ENCODE measurements at regions not wholly inside any gene's neighbourhood (a gene's known extent, or its start where the extent isn't known, plus 50 kb on each side); places are given as distances from the start of the nearest gene placed in this dataset.

DNA sequence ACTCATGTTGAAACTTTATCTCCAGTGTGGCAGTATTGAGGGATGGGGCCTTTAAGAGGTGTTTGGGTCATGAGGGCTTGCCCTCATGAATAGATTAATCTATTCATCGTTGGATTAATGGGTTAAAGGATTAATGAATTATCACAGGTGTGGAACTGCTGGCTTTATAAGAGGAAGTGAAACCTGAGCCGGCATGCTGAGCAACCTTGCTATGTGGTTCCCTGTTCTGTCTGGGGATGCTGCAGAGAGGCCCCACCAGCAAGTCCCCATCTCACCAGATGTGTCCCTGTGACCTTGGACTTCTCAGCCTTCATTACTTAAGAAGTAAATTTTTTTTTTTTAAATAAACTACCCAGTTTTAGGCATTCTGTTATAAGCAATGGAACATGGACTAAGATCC lies 109.6 kb downstream of the DYRK2 start:
- DNase-seq (ENCODE audit: low spot score) (no peak), ATAC-seq (no peak), FAIRE-seq (no peak)
- Histone ChIP-seq H3K79me2 (ENCODE audit: insufficient read depth, low read length) (no peaks in the 10 kb centered on the region), H3K9ac (ENCODE audit: insufficient read depth, low read depth, low read length) (no peak overlapping the region), H3K4me2 (ENCODE audit: low read depth, low read length) (no peak overlapping the region), H3K9me3 (ENCODE audit: low read length) (no peaks in the 10 kb centered on the region), H4K20me1 (ENCODE audit: insufficient read depth, low read length) (no peaks in the 10 kb centered on the region), H3K27ac (ENCODE audit: extremely low read length, insufficient read depth, low read length) (no peak overlapping the region), H3K36me3 (replicated peaks in 1 of 2; ENCODE audit: control insufficient read depth in 1 of 2, insufficient read depth in 2 of 2, low read length in 2 of 2) (no peaks in the 10 kb centered on the region), H2AFZ (ENCODE audit: low read length) (no peak overlapping the region), H3K4me1 (ENCODE audit: insufficient read depth, low read length) (no peaks in the 10 kb centered on the region), H3K27me3 (ENCODE audit: control insufficient read depth in 1 of 2, insufficient read depth in 2 of 2, low read length in 2 of 2) (peaks cover 0 to 7% of the 10 kb centered on the region in 2 experiments; a peak in 2 of 5 replicates), H3K4me3 (replicated peaks in 1 of 3; ENCODE audit: insufficient read depth in 1 of 3, low read depth in 2 of 3, low read length in 3 of 3) (no peak overlapping the region)
- no TSS peak for BruUV-seq (replicated peaks)
- ChIA-PET CTCF (ENCODE audit: low intra/inter-chr PET ratio, low total read pairs) (no interaction called here), POLR2A (no interaction called here)
- WGBS (ENCODE audit: low lambda C conversion rate), result 0% methylated on average over 2 of the region's 2 CpGs
- TF ChIP-seq KDM2A (CRISPR knock-in tag; IDR thresholded peaks at IDR 0.05; ENCODE audit: borderline replicate concordance, low read depth), result no peak
- no peak for TF ChIP-seq JUNB (CRISPR knock-in tag; IDR thresholded peaks at IDR 0.05; ENCODE audit: borderline replicate concordance)
- TF ChIP-seq YY1 (IDR thresholded peaks at IDR 0.05; ENCODE audit: insufficient read depth, insufficient replicate concordance, low read depth, low read length), result no peak
- no peak for TF ChIP-seq HMG20B (CRISPR knock-in tag; conservative IDR thresholded peaks at IDR 0.05)
- TF ChIP-seq POGK (CRISPR knock-in tag; conservative IDR thresholded peaks at IDR 0.05), result no peak
- TF ChIP-seq ZNF790 (CRISPR knock-in tag; IDR thresholded peaks at IDR 0.05; ENCODE audit: borderline replicate concordance), result no peak
- TF ChIP-seq ZNF839 (CRISPR knock-in tag; IDR thresholded peaks at IDR 0.05; ENCODE audit: borderline replicate concordance), result no peak
- no peak for TF ChIP-seq ZNF746 (CRISPR knock-in tag; IDR thresholded peaks at IDR 0.05)
- TF ChIP-seq ZNF160 (CRISPR knock-in tag; IDR thresholded peaks at IDR 0.05), result no peak
- TF ChIP-seq ZNF280D (CRISPR knock-in tag; IDR thresholded peaks at IDR 0.05), result no peak
- TF ChIP-seq NFE2L1 (CRISPR knock-in tag; IDR thresholded peaks at IDR 0.05; ENCODE audit: borderline replicate concordance), result no peak
- no peak for TF ChIP-seq SRSF4 (IDR thresholded peaks at IDR 0.05; ENCODE audit: low read depth, low read length, poor library complexity, severe bottlenecking)
- TF ChIP-seq JUND (CRISPR knock-in tag; IDR thresholded peaks at IDR 0.05), result no peak
- TF ChIP-seq HOXD1 (CRISPR knock-in tag; IDR thresholded peaks at IDR 0.05), result no peak
- in situ Hi-C loops (cut with HindIII; ENCODE audit: extremely low pct_ligation_motif_present, low pct_unique_long_range_greater_than_20kb), result no loop called here
- intact Hi-C loops (cut with micrococcal nuclease; ENCODE audit: unreplicated experiment), result no loop called here
